Esophagus muscularis mucosa (tissue), 4 donors: ENCODE measurements at regions not wholly inside any gene's neighbourhood (a gene's known extent, or its start where the extent isn't known, plus 50 kb on each side); places are given as distances from the start of the nearest gene placed in this dataset.

Source experiments
- CTCF ChIP-seq, 3 experiments: fragments of 200-600 bp in 2 of 3; fragments of 450-650 bp in 1 of 3; sonication (generic) in 2 of 3; IDR thresholded peaks; one replicate each; pipeline ENCODE4 v1.5.1; 2017 to 2019; ENCODE audit warnings: antibody characterized with exemption in 3 of 3, mild to moderate bottlenecking in 2 of 3, moderate library complexity in 1 of 3
- EP300 ChIP-seq: sonication (generic); formaldehyde crosslinking; IDR thresholded peaks from one replicate; pipeline ENCODE4 v1.6.1; 2017; ENCODE audit warnings: antibody characterized with exemption
- POLR2AphosphoS5 ChIP-seq, 2 donors: sonication (generic); formaldehyde crosslinking; IDR thresholded peaks; one replicate each; pipeline ENCODE4 v1.6.1; 2017; ENCODE audit warnings: antibody characterized with exemption in 2 of 2

DNA sequence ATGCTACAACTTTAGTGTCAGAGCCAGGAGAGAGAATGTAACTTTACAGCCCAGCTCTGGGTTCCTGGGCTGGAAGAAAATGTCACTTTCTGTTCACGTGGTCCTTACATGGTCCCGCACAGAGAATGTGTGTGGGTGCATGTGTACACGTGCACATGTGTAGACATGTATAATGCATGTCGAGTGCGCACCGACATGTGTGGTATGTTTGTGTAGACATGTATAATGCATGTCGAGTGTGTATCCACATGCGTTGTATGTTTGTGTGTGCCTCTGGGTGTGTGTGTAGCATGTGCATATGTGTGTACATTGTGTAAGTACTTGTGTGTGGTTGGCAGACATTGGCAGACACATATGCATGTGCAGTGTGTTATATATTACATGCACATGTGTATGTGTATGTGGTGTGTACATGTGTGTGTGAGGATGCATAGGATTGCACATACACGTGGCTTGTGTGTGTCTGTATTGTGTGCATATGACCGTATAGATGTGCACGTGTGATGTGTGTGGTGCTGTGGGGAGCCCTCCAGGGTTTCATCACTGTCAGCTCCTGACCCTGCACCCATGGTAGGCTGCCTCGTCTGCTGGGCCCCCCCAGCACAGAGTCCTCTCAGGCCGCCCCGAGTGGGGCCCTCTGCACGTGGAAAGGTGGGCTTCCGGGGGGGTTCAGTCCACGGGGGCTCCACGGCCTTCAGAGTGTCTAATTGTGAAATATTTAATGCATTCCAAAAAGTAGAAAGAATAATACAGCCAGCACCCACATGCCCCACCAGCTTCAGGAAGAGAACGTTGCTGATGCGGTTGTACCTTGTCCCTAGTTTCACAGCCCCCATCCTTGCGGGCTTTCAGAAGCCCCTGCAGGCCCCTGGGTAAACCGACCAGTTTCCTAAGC lies 214.2 kb upstream of the GSE1 start:
- TF ChIP-seq POLR2AphosphoS5 (IDR thresholded peaks at IDR 0.05) (no peak), CTCF (IDR thresholded peaks at IDR 0.05) (no peak), EP300 (no peak)
